ENCODE measurements at regions not wholly inside any gene's neighbourhood (a gene's known extent, or its start where the extent isn't known, plus 50 kb on each side); places are given as distances from the start of the nearest gene placed in this dataset.

GRCh38 chr9:90033028-90033650, 428.3 kb downstream of the GADD45G start:
- no peaks in the 10 kb centered on the region for H3K9me3 Mint-ChIP-seq
- Histone ChIP-seq H3K4me1 (ENCODE audit: insufficient read depth) (peaks cover 23% of the 10 kb centered on the region), H2AFZ (no peak overlapping the region), H3K4me2 (no peak overlapping the region), H3K27ac (ENCODE audit: low read depth) (no peak overlapping the region), H4K20me1 (replicated peaks; ENCODE audit: insufficient read depth) (no peaks in the 10 kb centered on the region), H3K79me2 (replicated peaks; ENCODE audit: insufficient read depth) (no peaks in the 10 kb centered on the region), H3K36me3 (ENCODE audit: insufficient read depth) (no peaks in the 10 kb centered on the region), H3F3A (replicated peaks; ENCODE audit: low read depth) (no peaks in the 10 kb centered on the region), H3K4me3 (no peak overlapping the region), H3K9me2 (ENCODE audit: insufficient read depth) (peaks cover 20% of the 10 kb centered on the region; the same call in 1 of the 2 replicates), H3K27me3 (ENCODE audit: insufficient read depth) (no peaks in the 10 kb centered on the region)
- peaks cover 23% of the 10 kb centered on the region for H3K4me1 Mint-ChIP-seq
- no peaks in the 10 kb centered on the region for H3K36me3 Mint-ChIP-seq (ENCODE audit: low read depth)
- H3K4me3 Mint-ChIP-seq, result no peak overlapping the region
- H3K27ac Mint-ChIP-seq, result no peak overlapping the region
- peaks cover 3% of the 10 kb centered on the region for H3K27me3 Mint-ChIP-seq (ENCODE audit: insufficient read depth, low read depth, poor library complexity)
- ATAC-seq (no peak), DNase-seq (ENCODE audit: low spot score) (no peak)
- TF ChIP-seq CTCF (conservative IDR thresholded peaks at IDR 0.05; ENCODE audit: low read depth in 2 of 2), result no peak
- TF ChIP-seq JUNB (IDR thresholded peaks at IDR 0.05; ENCODE audit: unreplicated experiment), result no peak
- no peak for TF ChIP-seq STAT1 (IDR thresholded peaks at IDR 0.05; ENCODE audit: unreplicated experiment)
- TF ChIP-seq POLR2AphosphoS5 (IDR thresholded peaks at IDR 0.05; ENCODE audit: low read depth), result no peak
- TF ChIP-seq EZH2 (IDR thresholded peaks at IDR 0.05; ENCODE audit: low read depth, unreplicated experiment), result no peak
- TF ChIP-seq ZNF114 (CRISPR knock-in tag; IDR thresholded peaks at IDR 0.05), result no peak
- TF ChIP-seq EZH2phosphoT487 (IDR thresholded peaks at IDR 0.05; ENCODE audit: unreplicated experiment), result no peak
- TF ChIP-seq NANOG (IDR thresholded peaks at IDR 0.05; ENCODE audit: borderline replicate concordance), result no peak
- TF ChIP-seq CREB1 (CRISPR knock-in tag; IDR thresholded peaks at IDR 0.05; ENCODE audit: low read depth), result no peak
- TF ChIP-seq ZNF331 (CRISPR knock-in tag; IDR thresholded peaks at IDR 0.05; ENCODE audit: low read depth), result no peak
- no peak for TF ChIP-seq ETS1 (IDR thresholded peaks at IDR 0.05)
- no peak for TF ChIP-seq ZNF462 (CRISPR knock-in tag; IDR thresholded peaks at IDR 0.05)
- no peak for TF ChIP-seq REST (IDR thresholded peaks at IDR 0.05; ENCODE audit: unreplicated experiment)

Measured in GM23338 (cell line).